GM19023 (cell line): ENCODE measurements at regions not wholly inside any gene's neighbourhood (a gene's known extent, or its start where the extent isn't known, plus 50 kb on each side); places are given as distances from the start of the nearest gene placed in this dataset.
"Not testable (repeated sequence)": the region's sequence is repeated elsewhere in the genome, so short reads cannot be mapped to it uniquely, and the experiment has no call there.

Experiments
- ATAC-seq: cut with Tn5 transposase; IDR thresholded peaks from one replicate; pipeline ENCODE4 v1.9.1; 2021; ENCODE audit warnings: mild to moderate bottlenecking, moderate library complexity; ENCODE audit not compliant: unreplicated experiment

- not testable (repeated sequence) for ATAC-seq
These were observed 355.2 kb downstream of the NDFIP2 start for GRCh38 chr13:79836121-79836520.

GRCh38 chr13:79834876-79835275 is 353.9 kb downstream of the NDFIP2 start:
- ATAC-seq, result no peak

GRCh38 chr13:79833991-79834390 is 353.0 kb downstream of the NDFIP2 start:
- no peak for ATAC-seq

- ATAC-seq, result no peak
These were observed 350.6 kb downstream of the NDFIP2 start for GRCh38 chr13:79831556-79831955.

- no peak for ATAC-seq
These were observed 350.0 kb downstream of the NDFIP2 start for GRCh38 chr13:79830945-79831344.

- ATAC-seq, result no peak
These were observed 349.5 kb downstream of the NDFIP2 start for GRCh38 chr13:79830426-79830825.

- no peak for ATAC-seq
These were observed 348.9 kb downstream of the NDFIP2 start for GRCh38 chr13:79829880-79830279.

- no peak for ATAC-seq
These were observed 345.0 kb downstream of the NDFIP2 start for GRCh38 chr13:79825959-79826358.

GRCh38 chr13:79815041-79815440 is 334.1 kb downstream of the NDFIP2 start:
- ATAC-seq, result no peak

- peak; percentile 44 for ATAC-seq
These were observed 331.3 kb downstream of the NDFIP2 start for GRCh38 chr13:79812070-79812850.

- ATAC-seq, result no peak
These were observed 330.2 kb downstream of the NDFIP2 start for GRCh38 chr13:79811170-79811569.

- ATAC-seq, result no peak
These were observed 329.7 kb downstream of the NDFIP2 start for GRCh38 chr13:79810669-79811068.

- no peak for ATAC-seq
These were observed 329.1 kb downstream of the NDFIP2 start for GRCh38 chr13:79810018-79810417.

- no peak for ATAC-seq
These were observed 327.5 kb downstream of the NDFIP2 start for GRCh38 chr13:79808475-79808874.

- ATAC-seq, result no peak
These were observed 326.6 kb downstream of the NDFIP2 start for GRCh38 chr13:79807554-79807953.

- ATAC-seq, result no peak
These were observed 325.9 kb downstream of the NDFIP2 start for GRCh38 chr13:79806821-79807220.

GRCh38 chr13:79805317-79805716 is 324.4 kb downstream of the NDFIP2 start:
- no peak for ATAC-seq

- ATAC-seq, result no peak
These were observed 323.0 kb downstream of the NDFIP2 start for GRCh38 chr13:79803989-79804388.

GRCh38 chr13:79803296-79803695 is 322.3 kb downstream of the NDFIP2 start:
- ATAC-seq, result no peak

- ATAC-seq, result no peak
These were observed 321.6 kb downstream of the NDFIP2 start for GRCh38 chr13:79802389-79803085.

- ATAC-seq, result no peak
These were observed 318.3 kb downstream of the NDFIP2 start for GRCh38 chr13:79799059-79799867.

- no peak for ATAC-seq
These were observed 315.2 kb downstream of the NDFIP2 start for GRCh38 chr13:79796136-79796535.
